ENCODE measurements at regions not wholly inside any gene's neighbourhood (a gene's known extent, or its start where the extent isn't known, plus 50 kb on each side); places are given as distances from the start of the nearest gene placed in this dataset.

GRCh38 chr12:107567876-107568619 lies 117.6 kb upstream of the PWP1 start:
- Histone ChIP-seq H3K4me3 (ENCODE audit: low read depth in 1 of 2, low read length in 2 of 2) (no peak overlapping the region), H3K9me3 (ENCODE audit: control insufficient read depth in 2 of 2, insufficient read depth in 1 of 2, low read depth in 1 of 2, low read length in 1 of 2) (no peaks in the 10 kb centered on the region), H3K4me1 (ENCODE audit: control insufficient read depth in 2 of 2, insufficient read depth in 2 of 2, low read length in 1 of 2) (no peaks in the 10 kb centered on the region), H3K27ac (ENCODE audit: low read depth in 2 of 2, low read length in 1 of 2) (no peak overlapping the region), H3K36me3 (ENCODE audit: control insufficient read depth in 2 of 2, insufficient read depth in 2 of 2, low read length in 1 of 2) (no peaks in the 10 kb centered on the region), H3K27me3 (ENCODE audit: control insufficient read depth in 1 of 2, insufficient read depth in 2 of 2, low read length in 2 of 2) (no peaks in the 10 kb centered on the region)
- 91 to 93% methylated on average over 6 of the region's 6 CpGs for WGBS, 2 donors

GRCh38 chr12:107568718-107569117 lies 116.9 kb upstream of the PWP1 start:
- 66 to 69% methylated on average over 5 of the region's 5 CpGs for WGBS, 2 donors
- H3K9me3 ChIP-seq (ENCODE audit: control insufficient read depth in 2 of 2, insufficient read depth in 1 of 2, low read depth in 1 of 2, low read length in 1 of 2) = no peaks in the 10 kb centered on the region
- H3K4me3 ChIP-seq (ENCODE audit: low read depth in 1 of 2, low read length in 2 of 2) = no peak overlapping the region
- no peaks in the 10 kb centered on the region for H3K4me1 ChIP-seq (ENCODE audit: control insufficient read depth in 2 of 2, insufficient read depth in 2 of 2, low read length in 1 of 2)
- no peaks in the 10 kb centered on the region for H3K27me3 ChIP-seq (ENCODE audit: control insufficient read depth in 1 of 2, insufficient read depth in 2 of 2, low read length in 2 of 2)
- H3K36me3 ChIP-seq (ENCODE audit: control insufficient read depth in 2 of 2, insufficient read depth in 2 of 2, low read length in 1 of 2) = no peaks in the 10 kb centered on the region
- H3K27ac ChIP-seq (ENCODE audit: low read depth in 2 of 2, low read length in 1 of 2) = no peak overlapping the region

- no peaks in the 10 kb centered on the region for H3K27me3 ChIP-seq (ENCODE audit: control insufficient read depth in 1 of 2, insufficient read depth in 2 of 2, low read length in 2 of 2)
- no peak overlapping the region for H3K27ac ChIP-seq (ENCODE audit: low read depth in 2 of 2, low read length in 1 of 2)
- no peaks in the 10 kb centered on the region for H3K36me3 ChIP-seq (ENCODE audit: control insufficient read depth in 2 of 2, insufficient read depth in 2 of 2, low read length in 1 of 2)
- H3K9me3 ChIP-seq (ENCODE audit: control insufficient read depth in 2 of 2, insufficient read depth in 1 of 2, low read depth in 1 of 2, low read length in 1 of 2) = no peaks in the 10 kb centered on the region
- WGBS, 2 donors = 52 to 67% methylated on average over 1 of the region's 1 CpG
- H3K4me1 ChIP-seq (ENCODE audit: control insufficient read depth in 2 of 2, insufficient read depth in 2 of 2, low read length in 1 of 2) = no peaks in the 10 kb centered on the region
- H3K4me3 ChIP-seq (ENCODE audit: low read depth in 1 of 2, low read length in 2 of 2) = no peak overlapping the region
Observed at GRCh38 chr12:107570721-107571120, 114.9 kb upstream of the PWP1 start.

- WGBS, 2 donors = 87 to 88% methylated on average over 7 of the region's 7 CpGs
- no peaks in the 10 kb centered on the region for H3K27me3 ChIP-seq (ENCODE audit: control insufficient read depth in 1 of 2, insufficient read depth in 2 of 2, low read length in 2 of 2)
- no peaks in the 10 kb centered on the region for H3K4me1 ChIP-seq (ENCODE audit: control insufficient read depth in 2 of 2, insufficient read depth in 2 of 2, low read length in 1 of 2)
Observed at GRCh38 chr12:107571492-107571891, 114.1 kb upstream of the PWP1 start.

GRCh38 chr12:107574691-107575090 lies 110.9 kb upstream of the PWP1 start:
- Histone ChIP-seq H3K4me3 (ENCODE audit: low read depth in 1 of 2, low read length in 2 of 2) (no peak overlapping the region), H3K27ac (ENCODE audit: low read depth in 2 of 2, low read length in 1 of 2) (no peak overlapping the region), H3K36me3 (ENCODE audit: control insufficient read depth in 2 of 2, insufficient read depth in 2 of 2, low read length in 1 of 2) (peaks cover 0 to 5% of the 10 kb centered on the region in 2 donors), H3K4me1 (ENCODE audit: control insufficient read depth in 2 of 2, insufficient read depth in 2 of 2, low read length in 1 of 2) (no peaks in the 10 kb centered on the region), H3K27me3 (ENCODE audit: control insufficient read depth in 1 of 2, insufficient read depth in 2 of 2, low read length in 2 of 2) (no peaks in the 10 kb centered on the region), H3K9me3 (ENCODE audit: control insufficient read depth in 2 of 2, insufficient read depth in 1 of 2, low read depth in 1 of 2, low read length in 1 of 2) (no peaks in the 10 kb centered on the region)
- 85 to 86% methylated on average over 4 of the region's 4 CpGs for WGBS, 2 donors

More at GRCh38 chr12:107571492-107571891, 114.1 kb upstream of the PWP1 start:
- Histone ChIP-seq H3K36me3 (ENCODE audit: control insufficient read depth in 2 of 2, insufficient read depth in 2 of 2, low read length in 1 of 2) (peaks cover 0 to 3% of the 10 kb centered on the region in 2 donors), H3K9me3 (ENCODE audit: control insufficient read depth in 2 of 2, insufficient read depth in 1 of 2, low read depth in 1 of 2, low read length in 1 of 2) (no peaks in the 10 kb centered on the region), H3K27ac (ENCODE audit: low read depth in 2 of 2, low read length in 1 of 2) (no peak overlapping the region), H3K4me3 (ENCODE audit: low read depth in 1 of 2, low read length in 2 of 2) (no peak overlapping the region)

GRCh38 chr12:107580750-107581618 lies 104.6 kb upstream of the PWP1 start:
- H3K4me1 ChIP-seq (ENCODE audit: control insufficient read depth in 2 of 2, insufficient read depth in 2 of 2, low read length in 1 of 2) = no peaks in the 10 kb centered on the region
- H3K27ac ChIP-seq (ENCODE audit: low read depth in 2 of 2, low read length in 1 of 2) = no peak overlapping the region
- H3K9me3 ChIP-seq (ENCODE audit: control insufficient read depth in 2 of 2, insufficient read depth in 1 of 2, low read depth in 1 of 2, low read length in 1 of 2) = peaks cover 0 to under 1% of the 10 kb centered on the region in 2 donors
- H3K36me3 ChIP-seq (ENCODE audit: control insufficient read depth in 2 of 2, insufficient read depth in 2 of 2, low read length in 1 of 2) = peaks cover 0 to 5% of the 10 kb centered on the region in 2 donors
- 26 to 35% methylated on average over 50 to 66 of the region's 66 CpGs for WGBS, 2 donors
- H3K27me3 ChIP-seq (ENCODE audit: control insufficient read depth in 1 of 2, insufficient read depth in 2 of 2, low read length in 2 of 2) = no peaks in the 10 kb centered on the region
- H3K4me3 ChIP-seq (ENCODE audit: low read depth in 1 of 2, low read length in 2 of 2) = no peak overlapping the region

- Histone ChIP-seq H3K4me3 (ENCODE audit: low read depth in 1 of 2, low read length in 2 of 2) (no peak overlapping the region), H3K27ac (ENCODE audit: low read depth in 2 of 2, low read length in 1 of 2) (no peak overlapping the region), H3K9me3 (ENCODE audit: control insufficient read depth in 2 of 2, insufficient read depth in 1 of 2, low read depth in 1 of 2, low read length in 1 of 2) (peaks cover 0 to 7% of the 10 kb centered on the region in 2 donors), H3K36me3 (ENCODE audit: control insufficient read depth in 2 of 2, insufficient read depth in 2 of 2, low read length in 1 of 2) (peaks cover 0 to 5% of the 10 kb centered on the region in 2 donors), H3K4me1 (ENCODE audit: control insufficient read depth in 2 of 2, insufficient read depth in 2 of 2, low read length in 1 of 2) (no peaks in the 10 kb centered on the region), H3K27me3 (ENCODE audit: control insufficient read depth in 1 of 2, insufficient read depth in 2 of 2, low read length in 2 of 2) (no peaks in the 10 kb centered on the region)
- 50 to 54% methylated on average over 12 of the region's 12 CpGs for WGBS, 2 donors
Observed at GRCh38 chr12:107581619-107582015, 104.0 kb upstream of the PWP1 start.

- Histone ChIP-seq H3K27me3 (ENCODE audit: control insufficient read depth in 1 of 2, insufficient read depth in 2 of 2, low read length in 2 of 2) (no peaks in the 10 kb centered on the region), H3K36me3 (ENCODE audit: control insufficient read depth in 2 of 2, insufficient read depth in 2 of 2, low read length in 1 of 2) (peaks cover 0 to 5% of the 10 kb centered on the region in 2 donors), H3K27ac (ENCODE audit: low read depth in 2 of 2, low read length in 1 of 2) (no peak overlapping the region), H3K9me3 (ENCODE audit: control insufficient read depth in 2 of 2, insufficient read depth in 1 of 2, low read depth in 1 of 2, low read length in 1 of 2) (peaks cover 0 to 11% of the 10 kb centered on the region in 2 donors), H3K4me3 (ENCODE audit: low read depth in 1 of 2, low read length in 2 of 2) (no peak overlapping the region), H3K4me1 (ENCODE audit: control insufficient read depth in 2 of 2, insufficient read depth in 2 of 2, low read length in 1 of 2) (no peaks in the 10 kb centered on the region)
- WGBS, 2 donors = 79 to 85% methylated on average over 5 of the region's 5 CpGs
Observed at GRCh38 chr12:107583551-107583950, 102.0 kb upstream of the PWP1 start.

GRCh38 chr12:107584563-107584962 lies 101.0 kb upstream of the PWP1 start:
- no peaks in the 10 kb centered on the region for H3K27me3 ChIP-seq (ENCODE audit: control insufficient read depth in 1 of 2, insufficient read depth in 2 of 2, low read length in 2 of 2)
- 79 to 85% methylated on average over 2 of the region's 2 CpGs for WGBS, 2 donors
- H3K9me3 ChIP-seq (ENCODE audit: control insufficient read depth in 2 of 2, insufficient read depth in 1 of 2, low read depth in 1 of 2, low read length in 1 of 2) = peaks cover 0 to 11% of the 10 kb centered on the region in 2 donors
- no peaks in the 10 kb centered on the region for H3K4me1 ChIP-seq (ENCODE audit: control insufficient read depth in 2 of 2, insufficient read depth in 2 of 2, low read length in 1 of 2)
- H3K4me3 ChIP-seq (ENCODE audit: low read depth in 1 of 2, low read length in 2 of 2) = no peak overlapping the region
- H3K36me3 ChIP-seq (ENCODE audit: control insufficient read depth in 2 of 2, insufficient read depth in 2 of 2, low read length in 1 of 2) = peaks cover 0 to 5% of the 10 kb centered on the region in 2 donors
- no peak overlapping the region for H3K27ac ChIP-seq (ENCODE audit: low read depth in 2 of 2, low read length in 1 of 2)
